Ishikawa (cell line): ENCODE measurements at regions not wholly inside any gene's neighbourhood (a gene's known extent, or its start where the extent isn't known, plus 50 kb on each side); places are given as distances from the start of the nearest gene placed in this dataset.

Experiments
- EP300 ChIP-seq: IDR thresholded peaks from 2 replicates; pipeline ENCODE4 v1.6.1; 2012; ENCODE audit warnings: borderline replicate concordance
- RAD21 ChIP-seq: IDR thresholded peaks from 2 replicates; pipeline ENCODE4 v1.6.1; 2012; ENCODE audit warnings: low read depth

DNA sequence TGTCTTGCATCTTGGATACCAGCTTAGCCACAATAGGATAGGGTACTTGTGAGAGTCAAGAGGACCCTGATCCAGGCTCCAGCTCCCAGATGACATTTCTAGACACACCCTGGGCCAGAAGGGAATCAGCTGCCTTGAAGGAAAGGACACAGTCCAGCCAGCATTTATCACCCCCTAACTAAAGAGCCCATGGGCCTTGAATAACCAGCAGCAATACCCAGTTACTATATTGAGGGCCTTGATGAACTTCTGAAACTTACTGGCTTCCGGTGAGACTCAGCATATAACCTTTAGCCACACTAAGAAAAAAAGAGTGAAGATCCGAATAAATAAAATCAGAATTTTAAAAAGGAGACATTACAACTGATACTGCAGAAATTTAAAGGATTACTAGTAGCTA lies 1135.4 kb downstream of the LRFN5 start:
- TF ChIP-seq RAD21 (no peak), EP300 (no peak)
